Fibroblast of villous mesenchyme (primary cell): ENCODE measurements at regions not wholly inside any gene's neighbourhood (a gene's known extent, or its start where the extent isn't known, plus 50 kb on each side); places are given as distances from the start of the nearest gene placed in this dataset.

Source experiments
- DNase-seq: peaks from one replicate; pipeline ENCODE4 v3.0.0-alpha.2; 2010; ENCODE audit warnings: low read depth
- H3K4me3 ChIP-seq: 2 replicates; pipeline ENCODE4 v1.5.1; 2011; ENCODE audit warnings: low read depth, mild to moderate bottlenecking, low read length
- TF ChIP-seq, protein P1 (sequence below): IDR thresholded peaks from 2 replicates; pipeline ENCODE4 v1.5.1; 2012; ENCODE audit warnings: low read depth, mild to moderate bottlenecking, low read length; ENCODE audit not compliant: insufficient read depth

- TF ChIP-seq, protein P1, sequence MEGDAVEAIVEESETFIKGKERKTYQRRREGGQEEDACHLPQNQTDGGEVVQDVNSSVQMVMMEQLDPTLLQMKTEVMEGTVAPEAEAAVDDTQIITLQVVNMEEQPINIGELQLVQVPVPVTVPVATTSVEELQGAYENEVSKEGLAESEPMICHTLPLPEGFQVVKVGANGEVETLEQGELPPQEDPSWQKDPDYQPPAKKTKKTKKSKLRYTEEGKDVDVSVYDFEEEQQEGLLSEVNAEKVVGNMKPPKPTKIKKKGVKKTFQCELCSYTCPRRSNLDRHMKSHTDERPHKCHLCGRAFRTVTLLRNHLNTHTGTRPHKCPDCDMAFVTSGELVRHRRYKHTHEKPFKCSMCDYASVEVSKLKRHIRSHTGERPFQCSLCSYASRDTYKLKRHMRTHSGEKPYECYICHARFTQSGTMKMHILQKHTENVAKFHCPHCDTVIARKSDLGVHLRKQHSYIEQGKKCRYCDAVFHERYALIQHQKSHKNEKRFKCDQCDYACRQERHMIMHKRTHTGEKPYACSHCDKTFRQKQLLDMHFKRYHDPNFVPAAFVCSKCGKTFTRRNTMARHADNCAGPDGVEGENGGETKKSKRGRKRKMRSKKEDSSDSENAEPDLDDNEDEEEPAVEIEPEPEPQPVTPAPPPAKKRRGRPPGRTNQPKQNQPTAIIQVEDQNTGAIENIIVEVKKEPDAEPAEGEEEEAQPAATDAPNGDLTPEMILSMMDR, result no peak
- no peak overlapping the region for H3K4me3 ChIP-seq
- DNase-seq, result no peak
Observed at GRCh38 chr5:34501840-34502239, 154.3 kb upstream of the RAI14 start.

DNA sequence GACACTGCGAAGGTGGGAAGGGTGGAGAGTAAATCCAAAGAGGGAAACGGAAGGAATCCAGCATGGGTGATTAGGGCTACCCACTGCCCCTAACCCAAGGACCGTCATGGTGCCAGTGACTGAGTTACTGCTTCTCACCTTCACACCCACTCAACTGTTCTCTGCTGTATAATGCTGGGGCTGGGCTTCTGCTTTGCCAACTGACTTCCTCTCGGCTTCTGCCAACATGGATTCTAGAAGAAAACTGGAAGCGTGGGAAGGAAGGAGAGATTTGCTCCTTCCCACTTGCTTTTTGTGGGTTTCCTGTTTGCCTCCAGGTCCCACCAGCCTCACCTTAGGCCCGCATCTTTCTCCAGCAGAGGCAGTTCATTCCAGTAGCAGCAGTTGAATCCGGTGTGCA, 153.5 kb upstream of the RAI14 start:
- H3K4me3 ChIP-seq, result no peak overlapping the region
- DNase-seq, result no peak
- TF ChIP-seq, protein P1, result no peak

- H3K4me3 ChIP-seq, result no peak overlapping the region
- TF ChIP-seq, protein P1, result no peak
- no peak for DNase-seq
Observed at GRCh38 chr5:34503379-34504253, 152.5 kb upstream of the RAI14 start.

DNA sequence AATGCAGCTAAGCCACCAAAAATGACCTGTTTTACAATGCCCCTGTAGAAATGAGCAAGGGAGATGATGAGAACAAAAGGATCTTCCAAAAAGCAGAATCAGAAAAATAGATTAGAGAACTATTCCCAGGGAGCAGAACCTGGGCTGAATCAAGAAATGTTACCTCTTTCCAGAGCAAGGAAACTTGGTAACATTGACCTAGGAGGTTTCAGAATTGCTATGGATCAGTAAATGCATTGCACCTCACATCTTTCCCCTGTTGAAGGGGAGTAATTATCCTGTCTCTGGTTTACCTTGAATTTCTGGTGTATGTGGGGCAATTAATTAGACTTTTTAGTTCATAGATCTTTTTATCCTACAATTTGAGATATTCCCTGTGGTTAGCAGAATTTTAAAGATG, 151.2 kb upstream of the RAI14 start:
- no peak for DNase-seq
- TF ChIP-seq, protein P1, result no peak
- no peak overlapping the region for H3K4me3 ChIP-seq

DNA sequence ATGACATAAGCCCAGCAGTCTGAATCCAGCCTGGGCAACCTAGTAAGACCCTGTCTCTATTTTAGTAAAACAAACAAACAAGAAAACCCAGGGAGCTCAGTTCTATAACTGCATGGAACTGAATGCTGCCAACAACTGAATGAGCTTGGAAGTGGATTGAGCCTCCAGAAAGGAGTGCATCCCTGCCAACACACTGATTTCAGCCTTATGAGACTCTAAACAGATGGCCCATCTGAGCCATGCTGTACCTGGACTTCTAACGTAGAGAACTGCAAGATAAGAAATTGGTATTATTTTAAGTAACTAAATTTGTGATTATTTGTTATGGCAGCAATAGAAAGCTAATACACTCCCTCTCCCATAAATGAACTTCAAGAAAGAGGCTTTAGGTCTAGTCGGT, 150.4 kb upstream of the RAI14 start:
- H3K4me3 ChIP-seq, result no peak overlapping the region
- no peak for DNase-seq
- TF ChIP-seq, protein P1, result no peak

GRCh38 chr5:34507933-34508332, 148.2 kb upstream of the RAI14 start:
- no peak for DNase-seq
- no peak overlapping the region for H3K4me3 ChIP-seq
- TF ChIP-seq, protein P1, result no peak
